ENCODE measurements at regions not wholly inside any gene's neighbourhood (a gene's known extent, or its start where the extent isn't known, plus 50 kb on each side); places are given as distances from the start of the nearest gene placed in this dataset.
"Not testable (repeated sequence)": the region's sequence is repeated elsewhere in the genome, so short reads cannot be mapped to it uniquely, and the experiment has no call there.

GRCh38 chr4:79585834-79586233 is 177.8 kb upstream of the GK2 start:
- DNase-seq, result no peak
- Histone ChIP-seq H3K27ac (ENCODE audit: low read length) (no peak overlapping the region), H3K27me3 (ENCODE audit: control insufficient read depth, insufficient read depth) (no peaks in the 10 kb centered on the region), H3K4me1 (ENCODE audit: control insufficient read depth, insufficient read depth, low read length) (peaks cover 5% of the 10 kb centered on the region), H3K4me3 (ENCODE audit: low read length) (no peak overlapping the region), H3K9me3 (ENCODE audit: control insufficient read depth, low read length) (no peaks in the 10 kb centered on the region)
- no peak for ATAC-seq
- intact Hi-C loops (cut with DNase I), result loop anchor here in 1 of 4 donors (10.0 kb wide), 1 partner anchor 631 kb away; no protein-coding TSS in a partner anchor
- 73% methylated on average over 3 of the region's 3 CpGs for WGBS

DNA sequence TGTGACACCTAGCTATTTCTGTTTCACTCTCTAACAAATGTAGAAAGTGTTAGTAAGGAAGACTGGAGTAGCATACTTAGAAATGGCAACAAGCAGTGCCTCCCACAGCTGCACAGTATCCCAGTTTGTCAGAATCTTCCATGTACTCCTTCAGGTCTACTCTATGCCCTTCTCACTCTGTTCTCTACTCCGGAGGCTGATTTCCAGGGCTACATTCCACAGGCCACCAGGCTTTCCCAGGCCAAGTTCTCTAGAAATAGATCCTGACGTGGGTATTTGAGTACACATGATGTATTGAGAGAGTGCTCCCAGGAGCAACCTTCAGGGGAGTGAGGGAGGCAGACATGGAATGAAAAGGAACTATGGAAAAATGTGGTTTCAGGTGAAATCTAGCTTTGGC is 177.3 kb upstream of the GK2 start:
- WGBS, result 65% methylated on average over 2 of the region's 2 CpGs
- Histone ChIP-seq H3K27ac (ENCODE audit: low read length) (no peak overlapping the region), H3K4me1 (ENCODE audit: control insufficient read depth, insufficient read depth, low read length) (peaks cover 5% of the 10 kb centered on the region), H3K9me3 (ENCODE audit: control insufficient read depth, low read length) (no peaks in the 10 kb centered on the region), H3K4me3 (ENCODE audit: low read length) (no peak overlapping the region), H3K27me3 (ENCODE audit: control insufficient read depth, insufficient read depth) (no peaks in the 10 kb centered on the region)
- no peak for DNase-seq
- peak in 1 of 2 donors; percentile 52 for ATAC-seq
- intact Hi-C loops (cut with DNase I), result loop anchor here in 1 of 4 donors (10.0 kb wide), 1 partner anchor 631 kb away; no protein-coding TSS in a partner anchor

DNA sequence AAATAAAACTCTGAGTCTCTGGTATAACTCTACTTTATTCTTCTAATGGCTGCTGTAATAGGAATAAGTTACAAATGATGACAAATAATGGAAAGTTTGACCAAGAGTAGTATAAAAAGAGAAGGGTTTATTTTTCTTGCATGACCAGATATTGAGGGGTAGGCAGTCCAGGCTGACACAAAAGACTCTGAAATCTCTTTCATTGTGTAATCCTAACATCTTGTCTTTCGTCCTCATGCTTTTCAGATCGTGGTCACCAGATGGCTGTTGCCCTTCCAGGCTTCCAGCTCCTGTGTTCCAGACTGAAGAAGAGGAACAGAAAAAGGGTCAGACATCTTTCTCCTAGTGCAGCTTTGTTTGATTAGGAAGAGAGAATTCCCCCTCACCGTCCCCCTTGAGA is 176.9 kb upstream of the GK2 start:
- DNase-seq (no peak), ATAC-seq (no peak)
- 53% methylated on average over 3 of the region's 3 CpGs for WGBS
- H3K27me3 ChIP-seq (ENCODE audit: control insufficient read depth, insufficient read depth), result no peaks in the 10 kb centered on the region
- H3K9me3 ChIP-seq (ENCODE audit: control insufficient read depth, low read length), result no peaks in the 10 kb centered on the region
- no peak overlapping the region for H3K27ac ChIP-seq (ENCODE audit: low read length)
- H3K4me1 ChIP-seq (ENCODE audit: control insufficient read depth, insufficient read depth, low read length), result peaks cover 5% of the 10 kb centered on the region
- intact Hi-C loops (cut with DNase I), result loop anchor here in 1 of 4 donors (10.0 kb wide), 1 partner anchor 630 kb away; no protein-coding TSS in a partner anchor
- no peak overlapping the region for H3K4me3 ChIP-seq (ENCODE audit: low read length)

- intact Hi-C loops (cut with DNase I), result loop anchor here in 1 of 4 donors (10.0 kb wide), 1 partner anchor 630 kb away; no protein-coding TSS in a partner anchor
- Histone ChIP-seq H3K27me3 (ENCODE audit: control insufficient read depth, insufficient read depth) (no peaks in the 10 kb centered on the region), H3K9me3 (ENCODE audit: control insufficient read depth, low read length) (no peaks in the 10 kb centered on the region), H3K4me1 (ENCODE audit: control insufficient read depth, insufficient read depth, low read length) (peaks cover 5% of the 10 kb centered on the region), H3K4me3 (ENCODE audit: low read length) (no peak overlapping the region), H3K27ac (ENCODE audit: low read length) (no peak overlapping the region)
- DNase-seq (no peak), ATAC-seq (peak in 1 of 2 donors; percentile 50)
- 67% methylated on average over 1 of the region's 1 CpG for WGBS
These were observed 176.3 kb upstream of the GK2 start for GRCh38 chr4:79584352-79584751.

- no peak for ATAC-seq
- DNase-seq, result no peak
- Histone ChIP-seq H3K27ac (ENCODE audit: low read length) (no peak overlapping the region), H3K4me1 (ENCODE audit: control insufficient read depth, insufficient read depth, low read length) (no peaks in the 10 kb centered on the region), H3K27me3 (ENCODE audit: control insufficient read depth, insufficient read depth) (no peaks in the 10 kb centered on the region), H3K4me3 (ENCODE audit: low read length) (no peak overlapping the region), H3K9me3 (ENCODE audit: control insufficient read depth, low read length) (no peaks in the 10 kb centered on the region)
- intact Hi-C loops (cut with DNase I), result loop anchor here in 2 of 4 donors (5.0 kb wide), 2 partner anchors 531 to 536 kb away; no protein-coding TSS in a partner anchor
- 86% methylated on average over 3 of the region's 3 CpGs for WGBS
These were observed 170.6 kb upstream of the GK2 start for GRCh38 chr4:79578606-79579005.

DNA sequence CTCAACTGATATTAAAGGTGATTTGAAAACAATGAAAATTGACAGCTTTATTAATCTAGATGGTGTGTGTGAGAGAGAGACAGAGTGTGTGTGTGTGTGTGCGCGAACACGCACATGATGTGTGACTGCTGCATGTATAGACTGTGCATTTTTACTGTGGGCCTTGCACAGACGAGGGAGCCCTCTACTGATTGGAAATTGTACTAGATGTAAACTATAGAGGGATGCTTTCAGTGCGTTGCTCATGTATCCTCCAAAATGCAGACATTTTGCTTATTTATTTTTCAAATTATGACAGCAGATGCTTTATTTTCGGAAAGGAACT is 168.4 kb upstream of the GK2 start:
- intact Hi-C loops (cut with DNase I), result loop anchor here in 2 of 4 donors (5.0 kb wide), 2 partner anchors 529 to 534 kb away; no protein-coding TSS in a partner anchor

DNA sequence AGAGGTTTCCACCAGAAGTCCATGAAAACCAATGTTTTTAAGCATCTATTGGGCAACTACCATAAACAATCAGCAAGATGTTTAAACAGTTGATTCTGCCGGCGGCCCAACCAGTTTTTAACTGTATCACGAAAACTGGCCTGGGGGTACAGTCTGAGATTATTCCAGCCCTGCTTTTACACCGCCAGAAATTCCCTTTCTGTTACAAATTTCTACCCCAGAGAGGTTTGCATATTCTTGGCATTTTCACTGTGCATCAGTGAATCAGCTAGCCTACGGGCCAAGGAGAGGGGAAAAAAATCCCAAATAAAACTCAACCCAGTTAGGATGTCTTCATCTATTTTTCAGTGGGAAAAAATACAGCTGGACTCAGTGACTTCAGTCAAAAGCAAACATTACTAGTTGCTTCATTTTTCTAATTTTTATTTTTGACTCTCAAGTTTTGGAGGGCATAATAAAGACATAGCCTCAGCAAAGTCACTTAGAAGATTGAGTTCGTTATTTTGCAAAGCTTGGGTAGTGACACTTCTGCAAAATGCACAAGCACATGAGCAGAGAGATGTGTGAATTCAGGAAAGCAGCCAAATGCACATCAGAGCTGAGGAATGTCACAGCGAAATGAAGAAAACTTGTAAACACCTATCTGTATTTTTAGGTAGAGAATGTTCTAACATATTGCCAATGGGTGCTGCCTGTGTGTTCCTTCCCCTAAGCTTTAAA is 167.8 kb upstream of the GK2 start:
- Histone ChIP-seq H3K4me3 (ENCODE audit: low read length) (no peak overlapping the region), H3K27me3 (ENCODE audit: control insufficient read depth, insufficient read depth) (no peaks in the 10 kb centered on the region), H3K27ac (ENCODE audit: low read length) (no peak overlapping the region), H3K9me3 (ENCODE audit: control insufficient read depth, low read length) (no peaks in the 10 kb centered on the region), H3K4me1 (ENCODE audit: control insufficient read depth, insufficient read depth, low read length) (no peaks in the 10 kb centered on the region)
- peak; percentile 17 to 51 (median 44) for DNase-seq
- intact Hi-C loops (cut with DNase I), result loop anchor here in 2 of 4 donors (5.0 kb wide), 2 partner anchors 529 to 534 kb away; no protein-coding TSS in a partner anchor
- peak; percentile 76 to 86 for ATAC-seq
- 50% methylated on average over 7 of the region's 7 CpGs for WGBS

More for the DNA sequence above, 168.4 kb upstream of the GK2 start:
- peak; percentile 77 to 78 for ATAC-seq
- peak in 1 of 3 donors; percentile 38 for DNase-seq
- Histone ChIP-seq H3K27me3 (ENCODE audit: control insufficient read depth, insufficient read depth) (no peaks in the 10 kb centered on the region), H3K4me1 (ENCODE audit: control insufficient read depth, insufficient read depth, low read length) (no peaks in the 10 kb centered on the region), H3K4me3 (ENCODE audit: low read length) (no peak overlapping the region), H3K9me3 (ENCODE audit: control insufficient read depth, low read length) (no peaks in the 10 kb centered on the region), H3K27ac (ENCODE audit: low read length) (no peak overlapping the region)
- 24% methylated on average over 6 of the region's 6 CpGs for WGBS

- WGBS, result 74% methylated on average over 7 of the region's 7 CpGs
- intact Hi-C loops (cut with DNase I), result loop anchor here in 2 of 4 donors (5.0 kb wide), 2 partner anchors 528 to 533 kb away; no protein-coding TSS in a partner anchor
- peak overlapping the region; percentile 55 for H3K27ac ChIP-seq (ENCODE audit: low read length)
These were observed 166.9 kb upstream of the GK2 start for GRCh38 chr4:79574741-79575451.

GRCh38 chr4:79563219-79563618 is 155.2 kb upstream of the GK2 start:
- 87% methylated on average over 1 of the region's 1 CpG for WGBS
- intact Hi-C loops (cut with DNase I), result no loop called here

More at GRCh38 chr4:79574741-79575451, 166.9 kb upstream of the GK2 start:
- no peaks in the 10 kb centered on the region for H3K4me1 ChIP-seq (ENCODE audit: control insufficient read depth, insufficient read depth, low read length)
- ATAC-seq, result no peak
- H3K9me3 ChIP-seq (ENCODE audit: control insufficient read depth, low read length), result no peaks in the 10 kb centered on the region
- no peak overlapping the region for H3K4me3 ChIP-seq (ENCODE audit: low read length)
- no peaks in the 10 kb centered on the region for H3K27me3 ChIP-seq (ENCODE audit: control insufficient read depth, insufficient read depth)
- no peak for DNase-seq

DNA sequence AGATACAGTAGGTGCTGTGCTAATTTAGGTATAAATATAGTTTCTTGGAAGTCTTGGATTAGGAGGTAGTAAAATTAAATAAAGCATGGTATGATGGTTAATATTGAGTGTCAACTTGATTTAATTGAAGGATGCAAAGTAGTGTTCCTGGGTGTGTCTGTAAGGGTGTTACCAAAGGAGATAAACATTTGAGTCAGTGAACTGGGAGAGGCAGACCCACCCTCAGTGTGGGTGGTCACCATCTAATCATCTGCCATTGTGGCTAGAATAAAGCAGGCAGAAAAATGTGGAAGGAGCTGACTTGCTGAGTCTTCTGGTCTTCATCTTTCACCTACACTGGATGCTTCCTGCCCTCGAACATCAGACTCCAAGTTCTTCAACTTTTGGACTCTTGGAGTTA is 153.7 kb upstream of the GK2 start:
- H3K27ac ChIP-seq (ENCODE audit: low read length), result no peak overlapping the region
- no peak for DNase-seq
- intact Hi-C loops (cut with DNase I), result no loop called here

More at GRCh38 chr4:79563219-79563618, 155.2 kb upstream of the GK2 start:
- no peaks in the 10 kb centered on the region for H3K27me3 ChIP-seq (ENCODE audit: control insufficient read depth, insufficient read depth)
- DNase-seq (no peak), ATAC-seq (no peak)
- H3K9me3 ChIP-seq (ENCODE audit: control insufficient read depth, low read length), result no peaks in the 10 kb centered on the region
- H3K27ac ChIP-seq (ENCODE audit: low read length), result no peak overlapping the region
- no peak overlapping the region for H3K4me3 ChIP-seq (ENCODE audit: low read length)
- H3K4me1 ChIP-seq (ENCODE audit: control insufficient read depth, insufficient read depth, low read length), result no peaks in the 10 kb centered on the region

DNA sequence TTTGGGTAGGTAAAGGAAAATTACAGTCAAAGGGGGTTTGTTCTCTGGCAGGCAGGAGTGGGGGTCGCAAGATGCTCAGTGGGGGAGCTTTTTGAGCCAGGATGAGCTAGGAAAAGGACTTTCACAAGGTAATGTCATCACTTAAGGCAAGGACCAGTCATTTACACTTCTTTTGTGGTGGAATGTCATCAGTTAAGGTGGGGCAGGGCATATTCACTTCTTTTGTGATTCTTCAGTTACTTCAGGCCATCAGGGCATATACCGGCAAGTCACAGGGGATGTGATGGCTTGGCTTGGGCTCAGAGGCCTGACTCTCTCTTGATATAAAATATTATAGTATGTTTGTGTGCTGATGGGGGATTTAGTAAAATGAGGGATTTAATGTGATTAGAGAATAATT is 151.4 kb upstream of the GK2 start:
- WGBS, result 94% methylated on average over 2 of the region's 2 CpGs
- H3K27ac ChIP-seq (ENCODE audit: low read length); DNase-seq; H3K4me1 ChIP-seq (ENCODE audit: control insufficient read depth, insufficient read depth, low read length); ATAC-seq; intact Hi-C loops (cut with DNase I); H3K9me3 ChIP-seq (ENCODE audit: control insufficient read depth, low read length); H3K4me3 ChIP-seq (ENCODE audit: low read length); H3K27me3 ChIP-seq (ENCODE audit: control insufficient read depth, insufficient read depth): not testable (repeated sequence)

More for the DNA sequence above, 153.7 kb upstream of the GK2 start:
- Histone ChIP-seq H3K4me3 (ENCODE audit: low read length) (no peak overlapping the region), H3K27me3 (ENCODE audit: control insufficient read depth, insufficient read depth) (no peaks in the 10 kb centered on the region), H3K4me1 (ENCODE audit: control insufficient read depth, insufficient read depth, low read length) (no peaks in the 10 kb centered on the region), H3K9me3 (ENCODE audit: control insufficient read depth, low read length) (no peaks in the 10 kb centered on the region)
- ATAC-seq, result no peak
- WGBS, result 66% methylated on average over 1 of the region's 1 CpG
